ENCODE measurements at regions not wholly inside any gene's neighbourhood (a gene's known extent, or its start where the extent isn't known, plus 50 kb on each side); places are given as distances from the start of the nearest gene placed in this dataset.

- DNase-seq = no peak
- intact Hi-C loops (cut with micrococcal nuclease) = no loop called here
- no peak for ATAC-seq
Observed at GRCh38 chr20:57025666-57026224, 240.7 kb downstream of the BMP7 start.

GRCh38 chr20:57027777-57028176 is 238.7 kb downstream of the BMP7 start:
- no peak for DNase-seq
- no peak for ATAC-seq
- intact Hi-C loops (cut with micrococcal nuclease) = no loop called here

GRCh38 chr20:57030611-57031600 is 235.5 kb downstream of the BMP7 start:
- ATAC-seq (no peak), DNase-seq (no peak)
- intact Hi-C loops (cut with micrococcal nuclease) = no loop called here

GRCh38 chr20:57031867-57032355 is 234.5 kb downstream of the BMP7 start:
- ATAC-seq (no peak), DNase-seq (no peak)
- intact Hi-C loops (cut with micrococcal nuclease) = no loop called here

GRCh38 chr20:57032847-57033246 is 233.6 kb downstream of the BMP7 start:
- ATAC-seq = no peak
- intact Hi-C loops (cut with micrococcal nuclease) = no loop called here

GRCh38 chr20:57034001-57034400 is 232.4 kb downstream of the BMP7 start:
- ATAC-seq = no peak
- intact Hi-C loops (cut with micrococcal nuclease) = no loop called here
- no peak for DNase-seq

More at GRCh38 chr20:57032847-57033246, 233.6 kb downstream of the BMP7 start:
- no peak for DNase-seq

GRCh38 chr20:57037689-57038088 is 228.8 kb downstream of the BMP7 start:
- ATAC-seq = no peak
- no peak for DNase-seq
- intact Hi-C loops (cut with micrococcal nuclease) = no loop called here

- no peak for DNase-seq
- intact Hi-C loops (cut with micrococcal nuclease) = no loop called here
- ATAC-seq = no peak
Observed at GRCh38 chr20:57038608-57039440, 227.6 kb downstream of the BMP7 start.

GRCh38 chr20:57040466-57040865 is 226.0 kb downstream of the BMP7 start:
- intact Hi-C loops (cut with micrococcal nuclease) = no loop called here
- no peak for ATAC-seq
- no peak for DNase-seq

GRCh38 chr20:57040924-57041323 is 225.5 kb downstream of the BMP7 start:
- ATAC-seq = no peak

GRCh38 chr20:57043091-57043490 is 223.3 kb downstream of the BMP7 start:
- DNase-seq = no peak
- intact Hi-C loops (cut with micrococcal nuclease) = no loop called here
- no peak for ATAC-seq

More at GRCh38 chr20:57040924-57041323, 225.5 kb downstream of the BMP7 start:
- intact Hi-C loops (cut with micrococcal nuclease) = no loop called here
- DNase-seq = no peak

GRCh38 chr20:57043669-57044268 is 222.7 kb downstream of the BMP7 start:
- intact Hi-C loops (cut with micrococcal nuclease) = no loop called here
- peak; percentile 42 for DNase-seq
- ATAC-seq = no peak

GRCh38 chr20:57047281-57048026 is 219.0 kb downstream of the BMP7 start:
- intact Hi-C loops (cut with micrococcal nuclease) = no loop called here
- ATAC-seq (no peak), DNase-seq (no peak)

GRCh38 chr20:57048027-57048869 is 218.2 kb downstream of the BMP7 start:
- intact Hi-C loops (cut with micrococcal nuclease) = no loop called here
- no peak for DNase-seq
- ATAC-seq = no peak

- DNase-seq (no peak), ATAC-seq (no peak)
- intact Hi-C loops (cut with micrococcal nuclease) = no loop called here
Observed at GRCh38 chr20:57049296-57049695, 217.1 kb downstream of the BMP7 start.

- DNase-seq = no peak
- ATAC-seq = no peak
- intact Hi-C loops (cut with micrococcal nuclease) = no loop called here
Observed at GRCh38 chr20:57051096-57051495, 215.3 kb downstream of the BMP7 start.

- intact Hi-C loops (cut with micrococcal nuclease) = no loop called here
- DNase-seq = no peak
- no peak for ATAC-seq
Observed at GRCh38 chr20:57053067-57053466, 213.4 kb downstream of the BMP7 start.

All from left ventricle myocardium superior (tissue), 1 donor.